Neural progenitor cell (in vitro differentiated cells): ENCODE measurements at regions not wholly inside any gene's neighbourhood (a gene's known extent, or its start where the extent isn't known, plus 50 kb on each side); places are given as distances from the start of the nearest gene placed in this dataset.

Experiments used
- EZH2 ChIP-seq: fragments of 200-600 bp; sonication (generic); IDR thresholded peaks from 2 replicates; pipeline ENCODE4 v1.6.1; 2017; ENCODE audit warnings: antibody characterized with exemption, mild to moderate bottlenecking, moderate library complexity
- EZH2phosphoT487 ChIP-seq: fragments of 200-600 bp; sonication (generic); IDR thresholded peaks from 2 replicates; pipeline ENCODE4 v1.6.1; 2017; ENCODE audit warnings: antibody characterized with exemption
- TF ChIP-seq, protein P1 (sequence below): fragments of 200-600 bp; sonication (generic); IDR thresholded peaks from 2 replicates; pipeline ENCODE4 v1.5.1; 2017; ENCODE audit warnings: antibody characterized with exemption, mild to moderate bottlenecking

DNA sequence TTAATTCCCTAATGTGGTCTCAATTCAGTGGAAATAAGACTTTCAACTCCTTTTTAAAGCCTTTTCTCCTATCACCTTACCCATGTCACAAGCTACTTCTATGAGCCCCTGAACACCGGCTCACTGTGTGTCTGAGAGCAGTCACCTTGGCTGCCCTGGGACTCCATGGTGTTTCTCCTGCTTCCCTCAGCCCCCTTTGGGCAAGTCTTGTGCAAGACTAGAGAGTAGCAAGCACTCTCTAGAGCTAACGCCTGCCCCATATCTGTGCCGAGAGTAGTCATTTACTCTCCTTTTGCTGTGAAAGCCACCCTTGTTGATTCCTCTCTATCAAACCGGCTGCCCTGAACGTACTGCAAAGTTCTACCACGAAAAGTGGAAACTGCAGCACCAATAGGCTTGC is 77.9 kb upstream of the DAB2 start:
- TF ChIP-seq, protein P1, sequence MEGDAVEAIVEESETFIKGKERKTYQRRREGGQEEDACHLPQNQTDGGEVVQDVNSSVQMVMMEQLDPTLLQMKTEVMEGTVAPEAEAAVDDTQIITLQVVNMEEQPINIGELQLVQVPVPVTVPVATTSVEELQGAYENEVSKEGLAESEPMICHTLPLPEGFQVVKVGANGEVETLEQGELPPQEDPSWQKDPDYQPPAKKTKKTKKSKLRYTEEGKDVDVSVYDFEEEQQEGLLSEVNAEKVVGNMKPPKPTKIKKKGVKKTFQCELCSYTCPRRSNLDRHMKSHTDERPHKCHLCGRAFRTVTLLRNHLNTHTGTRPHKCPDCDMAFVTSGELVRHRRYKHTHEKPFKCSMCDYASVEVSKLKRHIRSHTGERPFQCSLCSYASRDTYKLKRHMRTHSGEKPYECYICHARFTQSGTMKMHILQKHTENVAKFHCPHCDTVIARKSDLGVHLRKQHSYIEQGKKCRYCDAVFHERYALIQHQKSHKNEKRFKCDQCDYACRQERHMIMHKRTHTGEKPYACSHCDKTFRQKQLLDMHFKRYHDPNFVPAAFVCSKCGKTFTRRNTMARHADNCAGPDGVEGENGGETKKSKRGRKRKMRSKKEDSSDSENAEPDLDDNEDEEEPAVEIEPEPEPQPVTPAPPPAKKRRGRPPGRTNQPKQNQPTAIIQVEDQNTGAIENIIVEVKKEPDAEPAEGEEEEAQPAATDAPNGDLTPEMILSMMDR, result no peak
- TF ChIP-seq EZH2 (no peak), EZH2phosphoT487 (no peak)
